HG02973 (cell line): ENCODE measurements at regions not wholly inside any gene's neighbourhood (a gene's known extent, or its start where the extent isn't known, plus 50 kb on each side); places are given as distances from the start of the nearest gene placed in this dataset.

Source experiments
- ATAC-seq: cut with Tn5 transposase; IDR thresholded peaks from one replicate; pipeline ENCODE4 v1.9.1; 2021; ENCODE audit warnings: moderate library complexity; ENCODE audit not compliant: unreplicated experiment

DNA sequence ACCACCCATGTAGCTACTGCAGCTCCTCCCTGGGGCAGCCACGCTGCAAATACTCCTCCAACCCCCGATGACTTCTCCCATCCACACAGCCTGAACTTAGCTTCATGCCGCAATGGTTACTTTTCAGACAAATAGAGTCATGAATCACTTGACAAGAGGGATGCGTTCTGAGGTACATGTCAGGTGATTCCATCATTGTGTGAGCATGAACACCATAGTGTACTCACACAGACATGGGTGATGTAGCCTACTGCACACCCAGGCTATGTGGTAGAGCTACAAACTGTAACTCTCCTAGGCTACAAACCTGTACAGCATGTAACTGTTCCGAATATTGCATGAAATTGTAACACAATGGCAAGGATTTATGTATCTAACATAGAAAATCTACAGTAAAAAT is 298.5 kb upstream of the SLC35B3 start:
- no peak for ATAC-seq

DNA sequence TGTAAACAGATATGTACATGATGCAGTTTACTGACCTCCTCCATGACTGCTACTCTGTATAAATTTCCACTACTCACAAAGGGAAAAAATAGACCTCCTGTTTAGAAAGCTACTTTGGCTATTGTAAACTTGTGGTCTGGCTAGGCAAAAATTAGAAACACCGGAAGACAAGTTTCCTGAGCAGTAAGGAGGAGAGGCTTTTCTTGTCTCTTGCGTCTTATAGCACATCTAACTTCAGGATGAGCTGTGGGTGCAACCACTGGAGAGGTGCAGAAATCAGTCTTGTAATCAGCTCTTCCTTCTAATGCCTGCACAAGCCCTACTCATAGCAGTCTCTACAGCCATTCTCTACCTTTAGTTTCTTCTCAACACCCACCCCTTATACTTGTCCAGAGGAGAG is 296.5 kb upstream of the SLC35B3 start:
- no peak for ATAC-seq

DNA sequence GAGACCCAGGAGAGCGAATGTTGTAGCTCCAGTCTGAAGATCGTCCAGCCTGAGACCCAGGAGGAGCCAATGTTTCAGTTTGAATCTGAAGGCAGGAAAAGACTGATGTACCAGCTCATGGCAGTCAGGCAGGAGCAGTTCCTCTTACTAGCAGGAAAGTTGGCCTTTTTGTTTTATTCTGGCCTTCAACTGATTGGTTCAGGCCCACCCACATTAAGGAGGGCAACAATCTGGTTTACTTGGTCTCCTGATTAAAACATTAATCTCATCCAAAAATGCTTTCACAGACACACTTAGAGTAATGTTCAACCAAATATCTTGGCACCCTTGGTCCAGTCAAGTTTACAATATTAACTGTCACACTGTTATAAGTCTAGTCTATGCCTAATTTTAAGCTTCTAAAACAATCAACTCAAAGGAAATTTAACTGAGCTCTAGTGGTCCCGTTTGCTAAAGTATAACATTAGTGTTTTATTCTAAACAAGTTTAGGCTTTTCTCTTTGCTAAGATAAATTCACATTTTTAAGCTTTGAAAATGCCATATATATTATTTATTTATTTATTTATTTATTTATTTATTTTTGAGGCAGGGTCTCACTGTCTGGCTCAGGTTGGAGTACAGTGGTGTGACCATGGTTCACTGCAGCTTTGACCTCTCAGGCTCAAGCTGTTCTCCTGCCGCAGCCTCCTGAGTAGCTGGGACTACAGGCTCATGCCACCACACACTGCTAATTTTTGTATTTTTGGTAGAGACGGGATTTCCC is 275.5 kb upstream of the SLC35B3 start:
- ATAC-seq = no peak

DNA sequence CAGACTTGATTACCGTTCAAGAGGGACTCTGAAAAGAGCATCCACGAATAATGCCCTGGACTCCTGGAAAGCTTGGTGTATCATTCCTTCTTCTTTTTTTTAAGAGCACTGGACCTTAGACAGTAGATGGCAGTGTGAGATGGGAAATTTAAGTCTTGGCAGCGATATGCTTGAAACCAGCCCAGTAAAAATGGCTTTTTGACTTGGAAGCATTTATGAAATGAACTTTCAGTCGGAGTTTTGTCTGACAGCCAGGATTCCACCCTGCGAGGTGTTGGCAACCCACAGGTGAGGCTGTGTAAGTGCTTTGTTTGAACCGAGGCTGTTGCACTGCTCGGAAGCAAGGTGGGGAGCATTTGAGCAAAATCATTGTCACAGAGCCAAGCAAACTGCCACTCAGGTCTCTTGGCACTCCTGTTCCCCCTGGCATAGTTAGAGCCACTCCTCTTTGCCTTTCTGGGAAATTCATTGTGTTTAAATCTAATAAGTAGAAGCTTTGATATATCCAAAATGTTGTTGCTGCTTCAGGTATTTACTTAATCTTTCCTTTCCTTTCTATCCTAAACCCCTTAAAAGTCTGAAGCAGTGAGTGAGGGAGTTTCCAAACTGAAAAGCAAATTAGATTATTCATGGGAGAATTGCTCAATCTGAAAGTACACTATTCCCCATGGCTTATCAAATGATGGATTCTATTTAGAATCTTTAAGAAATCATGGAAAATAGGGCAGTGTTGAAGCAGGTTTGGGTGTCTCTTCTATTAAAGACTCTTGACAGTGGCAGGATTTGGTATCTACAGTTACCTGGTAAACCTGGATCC is 272.8 kb upstream of the SLC35B3 start:
- no peak for ATAC-seq

DNA sequence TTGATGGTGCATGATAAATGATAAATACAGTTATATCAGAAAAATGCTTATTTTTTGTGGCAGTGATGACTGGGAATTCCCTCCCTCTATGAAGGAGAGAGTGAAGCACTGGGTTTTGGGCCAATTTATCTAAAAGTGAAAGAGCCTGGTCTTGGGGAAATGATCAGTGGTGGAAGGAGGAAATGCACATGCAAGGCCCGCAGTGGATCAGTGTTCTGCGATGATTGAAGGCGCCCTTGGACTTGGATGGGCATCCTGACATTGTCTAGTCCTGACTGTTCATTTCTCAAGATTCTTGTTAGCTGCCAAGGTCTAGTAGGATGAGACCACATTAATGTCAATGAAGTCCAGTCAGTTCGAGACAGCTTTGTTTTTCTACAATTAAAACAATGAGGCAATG is 272.0 kb upstream of the SLC35B3 start:
- ATAC-seq = no peak

DNA sequence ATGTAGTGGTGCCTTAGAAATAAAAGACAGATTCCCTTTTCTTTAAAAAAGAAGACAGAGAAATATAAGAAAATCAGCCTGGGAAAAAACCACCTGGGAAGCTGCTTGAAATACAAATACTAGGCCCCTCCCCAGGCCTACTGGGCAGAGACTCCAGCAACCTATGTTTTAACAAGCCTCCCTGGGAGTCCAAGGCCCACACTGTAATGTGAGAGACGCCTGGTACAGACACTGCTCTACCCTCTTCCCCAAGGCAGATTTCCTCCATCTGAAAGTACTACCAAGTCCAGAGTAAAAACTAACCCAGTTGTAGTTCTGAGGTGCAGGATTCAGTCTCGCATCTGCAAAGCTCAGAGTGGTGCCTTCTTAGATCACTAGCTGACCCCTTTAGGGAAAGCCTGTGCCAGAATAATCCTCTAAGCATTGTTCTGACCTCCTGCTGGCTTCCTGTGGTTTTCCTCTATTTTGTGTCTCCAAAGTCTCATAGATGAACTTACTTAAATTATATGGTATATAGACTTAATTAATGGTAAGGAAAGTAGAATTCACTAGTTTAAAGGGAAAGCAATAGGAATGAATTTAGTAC is 270.2 kb upstream of the SLC35B3 start:
- ATAC-seq = no peak

DNA sequence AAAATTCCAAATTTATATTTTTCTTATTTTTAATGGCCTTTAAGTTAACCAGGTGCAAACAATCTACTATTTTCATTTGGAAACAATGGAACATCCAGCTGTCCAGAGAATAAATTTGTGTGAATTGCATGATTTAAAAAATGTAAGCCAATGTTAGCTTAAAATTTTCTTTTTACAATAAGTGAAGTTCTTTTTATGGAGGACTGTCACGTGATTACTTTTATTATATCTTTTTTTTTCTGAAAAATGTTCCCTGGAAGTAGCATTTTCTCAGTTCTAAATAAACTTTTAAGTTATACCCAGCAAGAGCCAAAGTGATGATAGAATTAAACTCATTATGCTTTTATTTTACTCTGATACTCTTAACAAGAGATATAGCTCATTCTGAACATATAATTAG is 267.7 kb upstream of the SLC35B3 start:
- ATAC-seq = no peak

DNA sequence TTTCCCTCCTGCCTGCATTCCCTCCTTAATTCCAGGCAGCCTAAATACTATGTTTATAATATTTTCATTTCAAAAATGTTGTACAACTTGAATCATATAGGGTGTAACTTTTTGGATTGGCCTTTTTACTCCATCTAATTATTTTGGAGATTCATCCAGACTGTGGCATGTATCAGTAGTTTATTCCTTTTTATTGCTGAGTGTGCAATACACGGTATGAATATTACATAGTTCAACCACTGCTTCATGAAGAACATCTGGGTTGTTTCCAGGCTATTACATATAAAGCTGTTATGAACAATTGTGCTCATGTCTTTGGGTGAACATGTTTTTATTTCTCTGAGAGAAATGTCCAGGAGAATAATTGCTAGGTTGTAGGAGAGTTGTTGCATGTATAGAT is 253.5 kb upstream of the SLC35B3 start:
- no peak for ATAC-seq

DNA sequence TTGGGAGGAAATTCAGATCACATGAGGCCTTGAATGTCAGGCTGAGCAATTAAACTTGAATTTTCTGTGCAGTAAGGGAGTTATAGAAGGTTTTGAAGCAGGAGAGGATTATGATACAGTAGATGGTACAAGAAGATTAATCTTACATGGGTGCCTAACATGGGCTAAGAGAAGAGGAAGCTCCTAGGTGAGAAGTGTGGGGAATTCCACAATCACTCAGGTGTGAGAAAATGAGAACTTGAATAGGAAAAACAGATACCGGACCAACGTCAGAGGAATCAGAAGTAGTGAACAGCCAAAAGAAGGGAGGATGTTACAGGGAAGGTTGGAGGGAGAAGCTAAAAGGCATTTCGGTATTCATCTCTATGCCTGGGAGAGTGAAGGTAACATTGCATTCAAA is 250.7 kb upstream of the SLC35B3 start:
- no peak for ATAC-seq

DNA sequence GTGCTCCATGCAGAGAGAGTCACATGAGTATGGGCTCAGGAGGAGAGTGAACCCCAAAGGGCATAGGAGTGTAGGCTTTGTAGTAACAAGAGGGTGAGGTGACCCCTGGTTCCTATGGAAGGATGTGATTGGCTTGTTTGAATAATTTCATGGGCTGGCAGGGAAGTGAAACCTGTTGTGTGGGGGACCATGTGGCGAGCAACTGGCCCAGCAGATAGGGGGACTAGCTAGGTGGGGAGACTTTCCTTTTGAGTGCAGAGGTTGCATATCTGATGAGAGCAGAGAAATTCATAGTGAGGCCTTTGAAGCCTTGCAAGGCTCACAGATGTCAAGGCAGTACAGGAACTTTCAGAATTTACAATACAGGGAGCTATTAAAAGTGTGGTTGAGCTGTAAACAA is 247.9 kb upstream of the SLC35B3 start:
- no peak for ATAC-seq

DNA sequence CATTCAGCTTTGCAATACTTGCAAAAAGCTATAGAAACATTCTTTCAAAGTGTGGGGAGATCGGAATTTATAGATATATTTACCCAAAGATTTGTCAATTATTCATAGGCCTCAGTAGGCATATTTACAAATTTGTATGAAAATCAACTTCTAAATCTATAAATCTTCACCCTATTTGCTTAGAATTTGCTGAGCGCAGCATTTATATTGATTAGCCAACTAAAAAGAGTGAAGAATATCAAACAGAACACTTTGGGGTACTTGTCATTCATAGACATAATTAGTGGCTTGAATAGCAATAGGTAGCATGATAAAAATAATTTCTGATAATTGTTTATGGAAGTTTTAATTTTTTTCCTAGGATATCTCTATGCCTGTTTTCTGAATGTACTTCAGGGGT is 244.5 kb upstream of the SLC35B3 start:
- ATAC-seq = no peak

DNA sequence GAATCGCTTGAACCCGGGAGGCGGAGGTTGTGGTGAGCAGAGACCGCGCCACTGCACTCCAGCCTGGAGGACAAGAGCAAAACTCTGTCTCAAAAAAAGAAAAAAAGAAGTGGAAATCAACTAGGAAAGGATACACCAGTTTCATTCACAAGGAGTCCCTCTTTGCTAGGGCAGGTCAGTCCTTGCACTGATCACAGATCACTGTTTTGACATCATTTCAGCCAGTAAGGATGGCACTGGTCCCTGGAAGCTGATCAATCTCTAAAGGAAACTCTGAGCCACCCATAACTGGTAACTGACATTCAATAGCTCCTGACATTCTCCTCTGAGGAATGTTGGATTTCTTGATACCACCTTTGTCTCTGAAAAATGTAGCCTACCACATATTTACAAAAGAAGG is 243.1 kb upstream of the SLC35B3 start:
- ATAC-seq = no peak

DNA sequence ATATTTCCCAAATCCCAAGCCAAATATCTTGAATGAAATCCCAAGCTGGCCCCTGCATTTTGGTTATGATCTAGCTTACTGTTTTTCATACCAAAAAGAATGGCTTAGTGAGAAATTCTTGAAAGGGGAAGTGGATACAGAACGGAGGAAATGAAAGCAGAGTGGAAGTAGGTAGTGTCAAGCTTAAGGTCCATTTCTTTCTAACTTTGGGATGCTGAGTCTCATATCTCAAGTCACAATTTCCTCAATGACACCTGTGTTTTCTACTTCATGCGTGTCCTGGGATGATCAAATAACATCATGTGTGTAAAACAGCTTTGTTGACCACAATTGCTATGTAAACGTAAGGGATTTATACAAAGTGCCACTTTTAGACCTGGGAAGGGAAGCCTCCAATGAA is 238.8 kb upstream of the SLC35B3 start:
- no peak for ATAC-seq

DNA sequence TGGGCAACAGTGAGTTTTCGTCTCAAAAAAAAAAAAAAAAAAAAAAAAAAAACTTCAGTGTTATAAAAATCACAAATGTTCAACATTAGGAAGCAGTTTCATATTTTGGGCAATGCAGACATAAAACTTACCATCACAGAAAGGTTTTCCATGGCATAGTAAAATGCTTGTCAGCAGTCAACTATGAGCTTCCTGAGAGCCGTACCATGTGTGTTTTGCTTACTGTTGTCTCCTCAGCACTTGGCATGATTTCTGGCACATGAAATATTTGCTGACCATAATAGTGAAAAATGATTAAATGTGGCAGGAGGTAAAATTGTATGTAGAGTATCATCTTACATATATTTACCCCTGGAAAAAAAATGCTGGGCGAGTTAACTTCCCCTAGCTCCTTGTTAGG is 237.5 kb upstream of the SLC35B3 start:
- ATAC-seq = no peak

DNA sequence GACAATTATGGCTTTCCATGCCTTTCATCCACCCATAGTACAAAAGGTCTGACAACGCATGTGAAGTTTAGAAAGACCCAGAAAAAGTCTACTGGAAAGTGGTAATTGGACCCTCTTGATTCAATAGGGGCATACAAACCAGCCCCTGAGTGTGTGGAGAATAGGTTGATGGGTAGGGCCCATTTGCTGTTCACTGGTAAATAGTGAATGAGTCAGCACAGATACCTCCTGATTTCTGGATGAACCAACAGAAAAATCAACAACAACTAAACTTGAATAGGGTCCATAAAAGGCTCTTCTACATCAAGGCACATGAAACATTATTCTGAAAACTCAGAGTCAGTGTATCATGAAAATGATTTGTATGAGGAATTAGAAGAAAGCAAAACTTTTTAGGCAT is 235.4 kb upstream of the SLC35B3 start:
- no peak for ATAC-seq

DNA sequence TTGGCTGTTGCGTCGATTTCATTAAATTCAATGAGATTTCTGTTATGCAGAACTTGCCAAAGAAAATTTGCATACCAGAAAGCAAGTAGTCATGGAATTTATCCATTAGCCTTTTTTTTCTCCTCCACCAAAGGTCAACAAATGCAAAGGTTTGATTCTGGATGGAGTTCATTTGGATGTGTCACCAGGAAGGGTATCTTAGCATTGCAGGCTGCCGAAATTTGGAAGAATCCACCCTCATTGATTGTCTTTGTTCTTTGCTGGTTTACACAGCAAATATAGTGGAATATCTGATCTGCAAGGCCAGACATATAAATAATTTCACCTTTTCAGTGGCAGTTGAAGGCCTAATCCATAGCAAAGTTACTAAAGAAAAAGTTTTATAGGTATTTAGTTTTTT is 229.4 kb upstream of the SLC35B3 start:
- no peak for ATAC-seq

DNA sequence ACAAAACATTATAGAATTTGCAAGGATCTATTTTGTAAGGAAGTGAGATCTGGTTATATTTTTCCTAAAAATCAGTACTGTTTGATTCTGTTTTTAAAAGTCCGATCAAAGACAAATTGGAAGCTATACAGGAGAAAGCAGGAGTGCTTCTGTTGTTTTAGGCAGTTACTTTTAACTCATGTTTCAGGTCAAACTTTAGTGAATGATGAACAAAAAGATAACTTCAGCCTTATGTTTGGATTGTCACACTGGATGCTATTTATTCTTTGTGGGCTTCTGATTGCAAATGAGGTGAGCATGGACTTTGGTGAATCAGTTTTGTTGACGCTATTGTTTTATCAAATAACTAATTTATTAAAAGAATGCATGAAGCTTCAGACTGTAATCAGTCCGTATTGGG is 228.7 kb upstream of the SLC35B3 start:
- no peak for ATAC-seq

DNA sequence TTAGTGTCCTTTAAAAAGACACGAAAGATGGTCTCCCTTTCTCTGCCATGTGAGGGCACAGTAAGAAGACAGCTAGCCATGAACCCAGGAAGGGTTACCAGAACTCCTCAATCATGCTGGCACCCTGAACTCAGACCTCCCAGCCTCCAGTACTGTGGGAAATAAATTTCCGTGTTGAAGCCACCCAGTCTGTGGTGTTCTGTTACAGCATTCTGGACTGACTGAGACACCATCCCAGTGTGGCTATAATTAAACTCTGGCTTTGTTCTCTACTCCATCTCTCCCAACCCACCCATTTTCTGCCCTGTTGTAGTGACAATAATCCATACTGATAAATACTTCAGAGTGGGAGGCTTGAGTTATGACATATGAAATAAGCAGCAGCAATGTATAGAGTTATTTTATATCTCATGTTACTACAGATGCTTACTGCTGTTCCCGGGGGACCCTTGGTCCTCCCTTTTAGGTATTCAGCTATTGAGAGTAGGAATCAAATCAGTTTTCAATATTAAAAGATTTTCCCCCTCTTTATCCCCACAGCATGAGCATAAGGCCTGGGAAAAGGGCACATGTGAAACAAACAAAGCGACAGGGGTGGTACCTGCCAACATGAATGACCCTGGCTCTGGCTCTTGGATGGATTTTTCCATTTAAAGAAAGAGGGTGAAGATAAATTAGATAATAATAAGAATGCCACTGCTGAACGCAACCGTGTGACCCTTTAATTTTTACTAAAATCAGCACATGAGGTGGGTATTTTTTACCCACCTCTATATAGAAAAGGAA is 224.3 kb upstream of the SLC35B3 start:
- ATAC-seq = no peak

DNA sequence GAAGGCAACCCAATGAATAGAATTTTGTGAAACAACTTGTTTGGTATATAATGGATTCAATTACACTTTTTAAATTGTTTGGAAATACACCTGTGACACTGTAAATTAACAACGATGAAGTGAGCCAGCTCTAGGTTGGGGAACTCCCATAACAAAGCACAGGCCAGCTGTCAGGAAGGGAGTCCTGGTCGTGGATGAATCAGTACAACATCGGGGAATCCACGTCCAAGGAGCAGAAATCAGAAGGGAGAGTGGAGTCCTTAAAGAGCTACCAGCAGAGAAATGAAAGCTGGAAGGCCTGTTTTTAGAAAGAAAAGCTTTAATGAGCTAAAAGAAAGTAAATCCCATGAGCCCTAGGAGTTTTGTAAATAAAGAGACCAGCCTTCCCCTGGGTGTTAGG is 223.1 kb upstream of the SLC35B3 start:
- ATAC-seq = no peak

DNA sequence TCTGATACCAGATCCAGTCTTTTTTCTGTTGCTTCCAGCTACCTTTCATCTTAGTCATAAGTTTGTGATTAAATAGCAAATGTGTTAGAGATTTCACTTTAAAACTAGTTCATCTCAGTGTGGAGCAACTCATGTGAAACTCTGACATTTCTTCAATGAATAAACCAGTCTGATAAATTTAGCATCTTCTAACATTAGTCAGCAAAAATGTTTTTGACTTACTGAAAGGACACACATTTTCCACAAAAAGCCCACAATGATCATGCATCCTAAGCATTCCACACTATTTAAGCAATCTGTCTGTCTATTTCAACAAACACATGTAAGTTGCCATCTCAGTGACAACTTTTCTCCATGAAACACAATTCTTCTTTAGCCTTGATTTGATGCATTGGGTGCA is 222.2 kb upstream of the SLC35B3 start:
- ATAC-seq = no peak

DNA sequence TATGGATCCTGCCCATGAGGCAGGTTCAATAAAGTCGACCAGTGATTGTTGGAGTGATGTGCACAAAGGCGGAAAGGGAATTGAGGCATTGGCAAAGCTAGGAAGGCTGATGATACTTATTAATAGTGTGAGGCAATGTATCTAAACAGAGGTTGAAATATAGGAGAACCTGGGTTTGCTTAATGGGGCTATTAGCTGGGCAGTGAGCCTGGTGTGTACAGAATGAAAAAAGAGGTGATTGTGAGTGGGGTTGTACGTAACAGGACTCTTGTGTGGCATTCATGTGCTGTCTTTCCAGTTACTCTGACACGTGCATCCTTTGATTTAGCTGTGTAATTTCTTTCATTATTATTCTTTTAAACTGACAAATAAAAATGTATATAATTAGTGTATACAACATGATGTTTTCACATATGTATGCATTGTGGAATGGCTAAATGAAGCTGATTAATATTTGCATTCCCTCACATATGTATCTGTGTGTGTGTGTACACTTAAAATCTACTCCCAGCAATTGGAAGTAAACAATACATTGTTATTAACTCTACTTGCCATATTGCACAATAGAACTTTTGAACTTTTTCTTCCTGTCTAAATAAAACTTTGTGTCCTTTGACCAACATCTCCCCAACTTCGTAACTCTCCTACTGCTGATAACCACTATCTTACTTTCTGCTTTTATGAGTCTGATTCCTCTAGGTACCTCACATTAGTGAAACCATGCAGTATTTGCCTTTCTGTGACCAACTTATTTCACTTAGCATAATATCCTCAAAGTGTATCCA is 220.5 kb upstream of the SLC35B3 start:
- no peak for ATAC-seq
